Stimulated activated CD8-positive, alpha-beta memory T cell treated with anti-CD3 and anti-CD28 coated beads, Interleukin-7, amount 100 ng/mL, for 1 hour (primary cell): ENCODE measurements at regions not wholly inside any gene's neighbourhood (a gene's known extent, or its start where the extent isn't known, plus 50 kb on each side); places are given as distances from the start of the nearest gene placed in this dataset.
A peak's percentile ranks its signal among the peaks of the same experiment; 100 is the strongest.
"Not testable (repeated sequence)": the region's sequence is repeated elsewhere in the genome, so short reads cannot be mapped to it uniquely, and the experiment has no call there.

Source experiments
- DNase-seq, 2 donors: peaks; one replicate each; pipeline ENCODE4 v3.0.0-alpha.2; 2020; ENCODE audit warnings: low read depth in 2 of 2

- DNase-seq = no peak
These were observed 107.0 kb upstream of the TMEM132E start for GRCh38 chr17:34472363-34472762.

GRCh38 chr17:34471278-34471677, 108.1 kb upstream of the TMEM132E start:
- DNase-seq = not testable (repeated sequence)

DNA sequence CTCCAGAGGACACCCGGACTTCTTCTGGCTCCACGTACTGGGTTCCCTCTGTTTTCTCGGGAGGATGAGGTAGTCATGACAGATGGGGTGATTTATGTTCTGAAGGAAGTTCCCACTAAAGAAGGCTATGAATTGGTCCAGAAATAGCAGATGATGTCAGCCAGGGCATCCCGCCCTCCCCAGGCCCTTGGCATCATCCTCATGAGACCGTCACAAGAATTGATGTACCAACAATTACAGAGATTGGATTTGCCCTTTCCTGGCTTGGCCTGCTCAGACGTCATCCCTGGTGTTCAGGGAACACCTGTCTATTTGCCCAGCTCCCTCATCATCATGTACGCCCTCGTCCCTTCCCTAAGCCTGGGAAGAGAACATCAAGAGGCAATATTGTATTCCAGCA, 102.8 kb upstream of the CCL1 start:
- no peak for DNase-seq

- DNase-seq = no peak
These were observed 101.8 kb upstream of the CCL1 start for GRCh38 chr17:34464812-34465211.

DNA sequence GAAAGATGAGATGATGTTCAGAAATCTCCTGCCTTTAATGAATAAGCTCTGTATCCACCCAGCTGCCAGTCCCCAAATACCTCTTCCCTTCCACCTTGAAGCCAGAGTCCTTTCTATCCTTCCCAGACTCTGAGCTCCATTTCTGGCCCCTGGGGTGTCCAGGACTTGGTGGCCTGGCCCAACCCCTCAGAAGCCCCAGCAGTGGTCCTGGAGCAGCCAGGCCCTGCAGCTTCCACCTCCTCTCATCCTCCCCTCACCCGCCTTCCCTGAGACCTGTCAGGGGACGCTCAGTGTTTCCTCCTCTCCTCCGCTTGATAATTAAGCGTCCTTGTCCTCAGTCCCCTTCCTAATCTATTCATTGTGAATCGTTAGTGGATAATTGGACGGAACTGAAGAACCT, 95.2 kb upstream of the CCL1 start:
- DNase-seq = no peak

DNA sequence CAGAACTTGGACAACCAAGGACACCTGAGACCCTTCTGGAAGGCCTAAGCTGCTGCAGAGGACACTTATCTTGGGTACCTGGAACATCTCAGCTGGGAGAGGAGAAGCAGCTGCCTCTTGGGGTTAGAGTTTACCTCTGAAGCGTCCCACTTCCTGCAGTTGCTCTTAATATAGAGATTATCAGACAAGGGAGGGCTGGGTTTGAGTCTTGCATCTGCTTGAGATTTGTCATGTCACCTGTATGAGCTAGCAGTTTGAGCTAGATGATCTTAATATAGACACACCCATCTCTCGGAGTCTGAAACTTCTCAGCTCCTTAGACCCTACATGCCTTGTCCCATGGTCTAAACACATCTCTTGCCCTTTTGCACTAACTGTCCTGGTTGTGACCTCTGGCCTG, 93.1 kb upstream of the CCL1 start:
- no peak for DNase-seq

DNA sequence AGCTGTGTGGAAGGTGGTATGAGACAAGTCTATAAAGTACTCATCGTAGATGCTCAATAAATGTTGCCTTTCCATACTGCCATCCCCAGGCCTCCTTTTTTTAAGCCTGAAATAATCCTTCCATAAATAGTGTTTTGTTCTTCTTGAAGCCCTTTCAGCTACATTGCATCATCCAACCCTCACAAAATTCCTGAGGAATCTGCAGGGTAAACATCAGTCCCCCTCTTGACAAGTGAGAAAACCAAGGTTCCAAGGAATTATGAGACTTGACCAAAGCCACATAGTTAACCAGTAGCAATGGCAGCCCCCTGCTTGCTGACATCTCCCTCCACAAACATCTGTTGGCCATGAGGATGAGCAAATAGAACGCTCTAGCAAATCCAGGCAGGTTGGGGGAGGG, 89.7 kb upstream of the CCL1 start:
- DNase-seq = no peak

GRCh38 chr17:34451313-34451712, 88.3 kb upstream of the CCL1 start:
- no peak for DNase-seq

GRCh38 chr17:34447406-34447805, 84.4 kb upstream of the CCL1 start:
- DNase-seq = no peak

DNA sequence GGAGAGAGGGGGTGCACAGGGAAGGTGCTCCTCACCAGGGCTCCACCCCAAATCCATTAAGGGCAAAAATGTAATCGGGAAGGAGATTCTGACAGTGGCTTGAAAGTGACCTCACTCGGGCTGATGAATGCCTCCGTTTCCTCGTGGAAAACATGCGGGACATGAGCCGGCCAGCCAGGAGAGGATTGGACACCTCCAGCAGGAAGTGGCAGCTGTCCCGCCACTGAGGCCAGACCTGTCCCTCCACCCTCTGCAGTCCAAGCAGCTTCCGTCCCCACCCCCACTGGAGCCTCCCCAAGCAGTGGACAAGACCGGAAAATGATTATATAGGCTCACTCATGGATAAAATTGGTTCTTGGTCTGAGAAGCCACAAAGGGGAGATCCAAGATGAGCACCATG, 82.1 kb upstream of the CCL1 start:
- DNase-seq = no peak

GRCh38 chr17:34443619-34444469, 80.8 kb upstream of the CCL1 start:
- no peak for DNase-seq

DNA sequence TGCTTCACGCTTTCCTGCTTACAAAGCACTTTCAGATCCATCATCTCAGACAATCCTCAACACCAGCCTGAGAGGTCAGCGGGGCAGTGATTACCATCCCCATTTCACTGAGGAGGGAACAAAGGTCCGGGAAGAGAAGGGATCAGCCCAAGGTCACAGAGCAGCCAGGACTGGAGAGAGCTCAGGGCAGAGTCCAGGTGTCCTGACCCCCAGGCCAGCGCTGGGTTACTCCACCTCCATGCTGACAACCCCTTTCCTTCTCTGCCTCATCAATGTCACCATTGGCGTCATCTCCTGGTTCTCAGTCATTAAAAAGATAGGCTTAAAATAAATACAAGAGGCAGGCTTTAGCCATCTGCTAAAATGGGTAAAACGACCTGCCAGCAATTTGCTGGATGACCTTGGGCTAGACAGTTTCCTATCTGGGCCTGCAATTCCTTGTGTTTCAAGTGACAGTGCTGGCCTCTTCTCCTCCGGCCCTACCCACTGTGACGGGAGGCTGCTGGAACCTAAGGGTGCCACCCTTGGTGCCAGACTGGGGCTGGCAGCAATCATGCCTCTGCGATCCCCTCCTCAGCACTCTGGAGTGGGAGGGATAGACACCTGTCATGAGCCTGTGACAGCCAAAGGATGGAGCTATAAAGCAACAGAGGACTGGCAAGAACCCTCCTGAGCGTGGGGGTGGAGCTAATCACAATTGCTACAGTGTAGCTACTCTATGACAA, 79.5 kb upstream of the CCL1 start:
- no peak for DNase-seq

- DNase-seq = no peak
These were observed 74.2 kb upstream of the CCL1 start for GRCh38 chr17:34437188-34437587.

GRCh38 chr17:34436607-34437006, 73.6 kb upstream of the CCL1 start:
- DNase-seq = no peak

DNA sequence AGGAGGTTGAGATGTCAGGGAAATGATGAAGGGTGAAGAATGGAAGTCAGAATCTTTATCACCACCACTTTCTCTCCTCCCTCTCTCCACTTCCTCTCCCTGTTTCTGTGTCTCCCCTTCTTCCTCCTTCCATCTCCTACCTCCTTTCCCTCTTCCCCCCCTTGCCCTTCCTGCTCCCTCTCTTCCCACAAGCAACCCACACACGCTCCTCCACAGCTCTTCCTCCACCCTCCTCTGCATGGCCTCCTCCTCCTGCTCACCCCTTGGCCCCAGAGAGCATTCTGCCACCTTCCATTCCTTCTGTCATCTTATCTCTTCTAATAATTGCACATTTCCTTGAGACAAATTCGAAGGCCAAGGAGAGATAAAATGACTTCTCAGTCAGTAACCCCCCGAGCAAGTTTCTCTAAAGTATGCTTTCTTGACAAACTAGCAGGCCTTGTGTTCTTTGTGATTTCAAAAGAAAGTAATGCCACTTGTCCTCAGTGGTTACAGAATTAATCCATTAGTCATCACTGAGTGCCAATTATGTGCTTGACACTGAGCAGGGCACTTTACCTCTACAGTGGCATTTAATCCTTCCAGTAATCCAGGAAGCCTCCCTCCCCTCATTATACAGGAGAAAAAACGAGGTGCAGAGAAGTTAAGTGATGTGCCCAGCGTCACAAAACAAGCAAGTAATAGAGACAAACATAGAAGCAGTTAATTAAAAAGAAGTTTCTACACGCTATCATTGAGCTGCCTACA, 72.3 kb upstream of the CCL1 start:
- DNase-seq = no peak

- DNase-seq = no peak
These were observed 71.0 kb upstream of the CCL1 start for GRCh38 chr17:34434052-34434451.

GRCh38 chr17:34424814-34425491, 61.9 kb upstream of the CCL1 start:
- DNase-seq = no peak

GRCh38 chr17:34423978-34424813, 61.2 kb upstream of the CCL1 start:
- no peak for DNase-seq

- DNase-seq = not testable (repeated sequence)
These were observed 60.3 kb upstream of the CCL1 start for GRCh38 chr17:34423315-34423714.

DNA sequence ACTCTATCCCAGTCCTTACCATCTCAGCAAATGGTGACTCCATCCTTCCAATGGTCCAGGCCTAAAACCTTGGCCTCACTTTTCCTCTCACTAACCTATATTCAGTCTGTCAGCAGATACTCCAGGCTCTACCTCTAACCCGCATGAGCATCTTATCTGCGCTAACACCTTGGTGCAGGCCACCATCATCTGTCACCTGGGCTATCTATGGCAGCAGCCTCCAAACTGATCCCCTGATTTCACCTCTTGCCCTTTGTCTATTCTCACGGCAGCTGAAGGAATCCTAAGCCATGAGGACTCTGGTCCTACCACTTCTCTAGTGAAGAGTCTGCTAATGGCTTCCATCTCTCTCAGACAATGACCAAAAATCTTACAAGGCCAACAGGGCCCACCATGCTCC, 57.9 kb upstream of the CCL1 start:
- no peak for DNase-seq

DNA sequence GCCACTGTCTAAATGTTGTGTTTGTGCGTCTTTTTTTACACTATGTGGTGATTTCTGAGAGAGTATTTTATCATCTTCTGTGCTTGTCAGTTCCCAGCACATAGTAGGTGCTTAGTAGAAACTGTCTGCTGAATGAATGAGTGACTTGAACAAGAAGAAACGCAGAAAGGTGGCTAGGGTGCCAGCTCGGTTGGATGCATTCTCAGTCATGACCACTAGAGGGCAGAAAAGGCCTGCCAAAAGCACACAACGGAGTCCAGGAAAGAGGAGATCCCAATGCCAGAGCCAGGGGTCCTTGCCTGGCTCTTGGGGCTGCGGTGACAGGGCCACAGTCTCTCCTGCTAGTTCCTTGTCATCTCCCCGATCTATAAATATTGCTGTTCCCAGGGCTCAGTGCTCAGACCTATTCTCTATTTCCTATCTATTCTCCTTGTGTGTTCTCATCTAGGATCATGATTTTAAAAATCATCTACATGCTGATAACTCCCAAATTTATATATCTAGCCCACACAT, 57.3 kb upstream of the CCL1 start:
- peak; percentile 38 to 45 for DNase-seq
